ENCODE measurements at regions not wholly inside any gene's neighbourhood (a gene's known extent, or its start where the extent isn't known, plus 50 kb on each side); places are given as distances from the start of the nearest gene placed in this dataset.

GRCh38 chr11:129747071-129747470, 68.6 kb upstream of the TMEM45B start:
- ATAC-seq = no peak
- TF ChIP-seq CSDC2 (CRISPR knock-in tag; IDR thresholded peaks at IDR 0.05) (no peak), ZFP30 (CRISPR knock-in tag; IDR thresholded peaks at IDR 0.05) (no peak), ZFP3 (CRISPR knock-in tag; IDR thresholded peaks at IDR 0.05) (no peak), PATZ1 (CRISPR knock-in tag; IDR thresholded peaks at IDR 0.05; ENCODE audit: borderline replicate concordance) (no peak), ZC3H10 (CRISPR knock-in tag; IDR thresholded peaks at IDR 0.05) (no peak), TSHZ2 (CRISPR knock-in tag; IDR thresholded peaks at IDR 0.05) (no peak), BACH2 (CRISPR knock-in tag; IDR thresholded peaks at IDR 0.05; ENCODE audit: borderline replicate concordance) (no peak), TCF4 (CRISPR knock-in tag; IDR thresholded peaks at IDR 0.05; ENCODE audit: borderline replicate concordance) (no peak), OSR1 (CRISPR knock-in tag; IDR thresholded peaks at IDR 0.05) (no peak), ZNF8 (CRISPR knock-in tag; IDR thresholded peaks at IDR 0.05) (no peak), ARNTL (CRISPR knock-in tag; IDR thresholded peaks at IDR 0.05; ENCODE audit: borderline replicate concordance, low read depth) (no peak), CREB5 (CRISPR knock-in tag; IDR thresholded peaks at IDR 0.05; ENCODE audit: low read depth) (no peak), ZNF565 (CRISPR knock-in tag; conservative IDR thresholded peaks at IDR 0.05; ENCODE audit: low read depth) (no peak), SNAI2 (CRISPR knock-in tag; IDR thresholded peaks at IDR 0.05) (no peak), POU6F1 (CRISPR knock-in tag; IDR thresholded peaks at IDR 0.05; ENCODE audit: borderline replicate concordance, low read depth) (no peak), CSRNP3 (CRISPR knock-in tag; IDR thresholded peaks at IDR 0.05) (no peak), PPARA (CRISPR knock-in tag; IDR thresholded peaks at IDR 0.05; ENCODE audit: borderline replicate concordance) (no peak), RARB (CRISPR knock-in tag; IDR thresholded peaks at IDR 0.05) (no peak), ESRRG (CRISPR knock-in tag; IDR thresholded peaks at IDR 0.05) (no peak), TOX (CRISPR knock-in tag; IDR thresholded peaks at IDR 0.05; ENCODE audit: borderline replicate concordance) (no peak)

- TF ChIP-seq ISL1 (CRISPR knock-in tag; IDR thresholded peaks at IDR 0.05) (no peak), TSHZ2 (CRISPR knock-in tag; IDR thresholded peaks at IDR 0.05) (no peak)
- no peak for ATAC-seq
Observed at GRCh38 chr11:129749141-129749540, 66.5 kb upstream of the TMEM45B start.
